ENCODE measurements at regions not wholly inside any gene's neighbourhood (a gene's known extent, or its start where the extent isn't known, plus 50 kb on each side); places are given as distances from the start of the nearest gene placed in this dataset.

DNA sequence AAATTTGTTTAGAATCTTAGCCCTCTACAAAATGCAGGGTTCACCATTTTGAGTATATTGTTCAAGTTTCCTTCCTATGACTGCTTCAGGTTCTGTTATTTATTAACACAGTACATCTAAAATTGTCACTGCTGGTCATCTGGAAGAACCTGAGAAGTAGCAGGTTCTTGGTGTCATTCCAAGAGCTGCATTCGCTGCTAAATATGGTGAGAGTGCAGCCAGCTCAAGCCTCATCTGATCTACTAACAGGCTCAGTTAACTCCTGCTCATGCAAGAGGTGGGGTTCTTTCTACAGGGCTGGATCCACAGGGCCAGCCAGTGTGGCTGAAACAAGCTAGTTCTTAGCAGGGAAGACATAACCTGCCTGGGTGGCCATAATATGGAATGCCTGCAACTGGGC lies 1946.1 kb downstream of the TP53TG3F start:
- H3K27me3 ChIP-seq (ENCODE audit: control insufficient read depth, insufficient read depth, low read length): no peaks in the 10 kb centered on the region
- no peak for TF ChIP-seq SIN3A (IDR thresholded peaks at IDR 0.05; ENCODE audit: borderline replicate concordance, insufficient read depth, low read depth, low read length)
- no peak for TF ChIP-seq POLR2AphosphoS5 (IDR thresholded peaks at IDR 0.05; ENCODE audit: low read depth, low read length)
- TF ChIP-seq TCF7L2 (IDR thresholded peaks at IDR 0.05; ENCODE audit: low read depth, low read length): no peak
- TF ChIP-seq, protein P1, sequence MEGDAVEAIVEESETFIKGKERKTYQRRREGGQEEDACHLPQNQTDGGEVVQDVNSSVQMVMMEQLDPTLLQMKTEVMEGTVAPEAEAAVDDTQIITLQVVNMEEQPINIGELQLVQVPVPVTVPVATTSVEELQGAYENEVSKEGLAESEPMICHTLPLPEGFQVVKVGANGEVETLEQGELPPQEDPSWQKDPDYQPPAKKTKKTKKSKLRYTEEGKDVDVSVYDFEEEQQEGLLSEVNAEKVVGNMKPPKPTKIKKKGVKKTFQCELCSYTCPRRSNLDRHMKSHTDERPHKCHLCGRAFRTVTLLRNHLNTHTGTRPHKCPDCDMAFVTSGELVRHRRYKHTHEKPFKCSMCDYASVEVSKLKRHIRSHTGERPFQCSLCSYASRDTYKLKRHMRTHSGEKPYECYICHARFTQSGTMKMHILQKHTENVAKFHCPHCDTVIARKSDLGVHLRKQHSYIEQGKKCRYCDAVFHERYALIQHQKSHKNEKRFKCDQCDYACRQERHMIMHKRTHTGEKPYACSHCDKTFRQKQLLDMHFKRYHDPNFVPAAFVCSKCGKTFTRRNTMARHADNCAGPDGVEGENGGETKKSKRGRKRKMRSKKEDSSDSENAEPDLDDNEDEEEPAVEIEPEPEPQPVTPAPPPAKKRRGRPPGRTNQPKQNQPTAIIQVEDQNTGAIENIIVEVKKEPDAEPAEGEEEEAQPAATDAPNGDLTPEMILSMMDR (IDR thresholded peaks at IDR 0.05): no peak
- TF ChIP-seq, protein P2, sequence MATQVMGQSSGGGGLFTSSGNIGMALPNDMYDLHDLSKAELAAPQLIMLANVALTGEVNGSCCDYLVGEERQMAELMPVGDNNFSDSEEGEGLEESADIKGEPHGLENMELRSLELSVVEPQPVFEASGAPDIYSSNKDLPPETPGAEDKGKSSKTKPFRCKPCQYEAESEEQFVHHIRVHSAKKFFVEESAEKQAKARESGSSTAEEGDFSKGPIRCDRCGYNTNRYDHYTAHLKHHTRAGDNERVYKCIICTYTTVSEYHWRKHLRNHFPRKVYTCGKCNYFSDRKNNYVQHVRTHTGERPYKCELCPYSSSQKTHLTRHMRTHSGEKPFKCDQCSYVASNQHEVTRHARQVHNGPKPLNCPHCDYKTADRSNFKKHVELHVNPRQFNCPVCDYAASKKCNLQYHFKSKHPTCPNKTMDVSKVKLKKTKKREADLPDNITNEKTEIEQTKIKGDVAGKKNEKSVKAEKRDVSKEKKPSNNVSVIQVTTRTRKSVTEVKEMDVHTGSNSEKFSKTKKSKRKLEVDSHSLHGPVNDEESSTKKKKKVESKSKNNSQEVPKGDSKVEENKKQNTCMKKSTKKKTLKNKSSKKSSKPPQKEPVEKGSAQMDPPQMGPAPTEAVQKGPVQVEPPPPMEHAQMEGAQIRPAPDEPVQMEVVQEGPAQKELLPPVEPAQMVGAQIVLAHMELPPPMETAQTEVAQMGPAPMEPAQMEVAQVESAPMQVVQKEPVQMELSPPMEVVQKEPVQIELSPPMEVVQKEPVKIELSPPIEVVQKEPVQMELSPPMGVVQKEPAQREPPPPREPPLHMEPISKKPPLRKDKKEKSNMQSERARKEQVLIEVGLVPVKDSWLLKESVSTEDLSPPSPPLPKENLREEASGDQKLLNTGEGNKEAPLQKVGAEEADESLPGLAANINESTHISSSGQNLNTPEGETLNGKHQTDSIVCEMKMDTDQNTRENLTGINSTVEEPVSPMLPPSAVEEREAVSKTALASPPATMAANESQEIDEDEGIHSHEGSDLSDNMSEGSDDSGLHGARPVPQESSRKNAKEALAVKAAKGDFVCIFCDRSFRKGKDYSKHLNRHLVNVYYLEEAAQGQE (IDR thresholded peaks at IDR 0.05; ENCODE audit: insufficient read depth in 1 of 2, low read depth in 2 of 2, low read length in 1 of 2): no peak
- DNase-seq (ENCODE audit: low read depth, low spot score): no peak
- H3K4me1 ChIP-seq (ENCODE audit: control insufficient read depth, insufficient read depth, low read length): no peaks in the 10 kb centered on the region
- BruUV-seq (replicated peaks): no TSS peak
- ATAC-seq: no peak
- no peak overlapping the region for H3K4me3 ChIP-seq (ENCODE audit: low read depth in 2 of 2, low read length in 2 of 2)
- no peak overlapping the region for H3K27ac ChIP-seq (ENCODE audit: low read length)
- intact Hi-C loops (cut with micrococcal nuclease; ENCODE audit: unreplicated experiment): no loop called here
- in situ Hi-C loops (cut with HindIII; ENCODE audit: low pct_unique_long_range_greater_than_20kb, low sequenced_read_pairs): no loop called here
- H3K36me3 ChIP-seq (ENCODE audit: control insufficient read depth, insufficient read depth, low read length): no peaks in the 10 kb centered on the region
- H3K9me3 ChIP-seq (ENCODE audit: control insufficient read depth, insufficient read depth, low read depth, low read length): no peaks in the 10 kb centered on the region
- ChIA-PET CTCF (no interaction called here), POLR2A (no interaction called here)

DNA sequence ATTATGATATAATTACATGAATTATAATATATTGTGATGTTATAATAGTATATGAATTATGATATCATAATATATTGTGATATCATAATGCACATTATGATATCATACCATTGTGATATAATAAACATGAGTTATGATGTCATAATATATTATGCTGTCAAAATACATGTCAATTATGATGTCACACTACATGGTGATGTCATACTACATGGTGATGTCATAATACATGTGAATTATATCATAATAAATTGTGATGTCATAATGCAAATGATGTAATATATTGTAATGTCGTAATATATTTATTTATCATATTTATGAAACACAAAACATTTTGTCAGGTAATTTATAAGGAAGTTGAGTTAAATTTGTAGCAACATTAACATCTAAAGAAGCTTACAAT lies 1950.1 kb downstream of the TP53TG3F start:
- ChIA-PET POLR2A (no interaction called here), CTCF (no interaction called here)
- no peaks in the 10 kb centered on the region for H3K9me3 ChIP-seq (ENCODE audit: control insufficient read depth, insufficient read depth, low read depth, low read length)
- no TSS peak for BruUV-seq (replicated peaks)
- ATAC-seq: no peak
- H3K4me1 ChIP-seq (ENCODE audit: control insufficient read depth, insufficient read depth, low read length): no peaks in the 10 kb centered on the region
- H3K27me3 ChIP-seq (ENCODE audit: control insufficient read depth, insufficient read depth, low read length): no peaks in the 10 kb centered on the region
- no peak for DNase-seq (ENCODE audit: low read depth, low spot score)
- H3K4me3 ChIP-seq (ENCODE audit: low read depth in 2 of 2, low read length in 2 of 2): no peak overlapping the region
- intact Hi-C loops (cut with micrococcal nuclease; ENCODE audit: unreplicated experiment) (no loop called here), in situ Hi-C loops (cut with HindIII; ENCODE audit: low pct_unique_long_range_greater_than_20kb, low sequenced_read_pairs) (no loop called here)
- no peak for TF ChIP-seq SIN3A (IDR thresholded peaks at IDR 0.05; ENCODE audit: borderline replicate concordance, insufficient read depth, low read depth, low read length)
- TF ChIP-seq POLR2AphosphoS5 (IDR thresholded peaks at IDR 0.05; ENCODE audit: low read depth, low read length): no peak
- TF ChIP-seq, protein P2 (IDR thresholded peaks at IDR 0.05; ENCODE audit: insufficient read depth in 1 of 2, low read depth in 2 of 2, low read length in 1 of 2): no peak
- TF ChIP-seq TCF7L2 (IDR thresholded peaks at IDR 0.05; ENCODE audit: low read depth, low read length): no peak
- TF ChIP-seq, protein P1 (IDR thresholded peaks at IDR 0.05): no peak
- H3K27ac ChIP-seq (ENCODE audit: low read length): no peak overlapping the region
- no peaks in the 10 kb centered on the region for H3K36me3 ChIP-seq (ENCODE audit: control insufficient read depth, insufficient read depth, low read length)

Data from Panc1 (cell line).